Activated CD8-positive, alpha-beta T cell treated with anti-CD3 and anti-CD28 coated beads for 36 hours (primary cell): ENCODE measurements at regions not wholly inside any gene's neighbourhood (a gene's known extent, or its start where the extent isn't known, plus 50 kb on each side); places are given as distances from the start of the nearest gene placed in this dataset.

Experiments
- ATAC-seq: fragments of 200-7000 bp; cut with Tn5 transposase; one replicate; pipeline ENCODE4 v1.10.0; 2021; ENCODE audit warnings: mild to moderate bottlenecking, moderate library complexity
- CTCF ChIA-PET: fragments of 350-600 bp; sonication (Branson Sonifier 250); formaldehyde crosslinking; loops from one replicate; lab custom pipeline; 2021; ENCODE audit warnings: antibody characterized with exemption; lab: Charles Lee
- POLR2A ChIA-PET: fragments of 350-600 bp; sonication (Branson Sonifier 250); formaldehyde crosslinking; loops from one replicate; lab custom pipeline; 2021; ENCODE audit warnings: antibody characterized with exemption; lab: Charles Lee
- DNase-seq: peaks from one replicate; pipeline ENCODE4 v3.0.0-alpha.2; 2020
- H3K27ac Mint-ChIP-seq: one replicate; pipeline ENCODE4 v1.8.0; 2021; ENCODE audit warnings: mild to moderate bottlenecking, mixed read lengths
- H3K27me3 Mint-ChIP-seq: one replicate; pipeline ENCODE4 v1.8.0; 2021; ENCODE audit warnings: mixed read lengths
- H3K36me3 Mint-ChIP-seq: one replicate; pipeline ENCODE4 v1.8.0; 2021; ENCODE audit warnings: low read depth, mixed read lengths
- H3K4me1 Mint-ChIP-seq: one replicate; pipeline ENCODE4 v1.8.0; 2021; ENCODE audit warnings: low read depth, mixed read lengths
- H3K4me3 Mint-ChIP-seq: one replicate; pipeline ENCODE4 v1.8.0; 2021; ENCODE audit warnings: mild to moderate bottlenecking, moderate library complexity, mixed read lengths
- H3K9me3 Mint-ChIP-seq: one replicate; pipeline ENCODE4 v1.8.0; 2021; ENCODE audit warnings: mixed read lengths
- CTCF ChIP-seq: fragments of 200-600 bp; IDR thresholded peaks from one replicate; pipeline ENCODE4 v1.8.0; 2022; ENCODE audit warnings: antibody characterized with exemption, mild to moderate bottlenecking
- intact Hi-C: fragments of 100-400 bp; cut with micrococcal nuclease; formaldehyde crosslinking; loops from one replicate; pipeline ENCODE4 v1.10.0; 2022

- no peak overlapping the region for H3K27ac Mint-ChIP-seq
Observed at GRCh38 chr16:72443809-72444208, 271.9 kb upstream of the PMFBP1 start.

GRCh38 chr16:72442385-72443158 lies 270.6 kb upstream of the PMFBP1 start:
- Mint-ChIP-seq H3K27me3 (no peaks in the 10 kb centered on the region), H3K9me3 (peaks cover 10% of the 10 kb centered on the region), H3K27ac (no peak overlapping the region), H3K4me1 (no peaks in the 10 kb centered on the region), H3K4me3 (no peak overlapping the region), H3K36me3 (no peaks in the 10 kb centered on the region)
- POLR2A ChIA-PET: no interaction called here
- CTCF ChIA-PET: interaction anchor here (0.6 kb wide), 1 partner anchor 258 kb away, joined by 3 read pairs; no protein-coding TSS in a partner anchor
- DNase-seq: no peak
- TF ChIP-seq CTCF: no peak
- intact Hi-C loops: no loop called here
- ATAC-seq: no peak

More at GRCh38 chr16:72443809-72444208, 271.9 kb upstream of the PMFBP1 start:
- ATAC-seq (no peak), DNase-seq (no peak)
- no peaks in the 10 kb centered on the region for H3K4me1 Mint-ChIP-seq
- POLR2A ChIA-PET: no interaction called here
- H3K4me3 Mint-ChIP-seq: no peak overlapping the region
- CTCF ChIA-PET: no interaction called here
- H3K9me3 Mint-ChIP-seq: peaks cover 16% of the 10 kb centered on the region
- intact Hi-C loops: no loop called here
- no peaks in the 10 kb centered on the region for H3K36me3 Mint-ChIP-seq
- H3K27me3 Mint-ChIP-seq: no peaks in the 10 kb centered on the region
- TF ChIP-seq CTCF: no peak

GRCh38 chr16:72437891-72438290 lies 265.9 kb upstream of the PMFBP1 start:
- H3K4me3 Mint-ChIP-seq: no peak overlapping the region
- no peak overlapping the region for H3K27ac Mint-ChIP-seq
- no peaks in the 10 kb centered on the region for H3K27me3 Mint-ChIP-seq
- DNase-seq (no peak), ATAC-seq (no peak)
- CTCF ChIA-PET: no interaction called here
- intact Hi-C loops: no loop called here
- H3K4me1 Mint-ChIP-seq: no peaks in the 10 kb centered on the region
- POLR2A ChIA-PET: interaction anchor here (0.6 kb wide), 2 partner anchors 140 to 304 kb away, joined by 3 read pairs; no protein-coding TSS in a partner anchor
- H3K9me3 Mint-ChIP-seq: peaks cover 20% of the 10 kb centered on the region
- no peak for TF ChIP-seq CTCF
- peaks cover 4% of the 10 kb centered on the region for H3K36me3 Mint-ChIP-seq

GRCh38 chr16:72434159-72434558 lies 262.2 kb upstream of the PMFBP1 start:
- intact Hi-C loops: no loop called here
- ChIA-PET POLR2A (interaction anchor here (0.5 kb wide), 1 partner anchor 228 kb away, joined by 3 read pairs; no protein-coding TSS in a partner anchor), CTCF (no interaction called here)
- Mint-ChIP-seq H3K4me3 (no peak overlapping the region), H3K27ac (no peak overlapping the region), H3K27me3 (no peaks in the 10 kb centered on the region), H3K36me3 (peaks cover 4% of the 10 kb centered on the region), H3K9me3 (peaks cover 20% of the 10 kb centered on the region), H3K4me1 (no peaks in the 10 kb centered on the region)
- DNase-seq: no peak
- no peak for ATAC-seq
- TF ChIP-seq CTCF: no peak

- Mint-ChIP-seq H3K27me3 (no peaks in the 10 kb centered on the region), H3K4me1 (no peaks in the 10 kb centered on the region), H3K4me3 (no peak overlapping the region), H3K9me3 (peaks cover 13% of the 10 kb centered on the region), H3K36me3 (peaks cover 10% of the 10 kb centered on the region), H3K27ac (no peak overlapping the region)
- intact Hi-C loops: no loop called here
- no peak for TF ChIP-seq CTCF
- ChIA-PET POLR2A (no interaction called here), CTCF (no interaction called here)
- ATAC-seq (no peak), DNase-seq (no peak)
Observed at GRCh38 chr16:72430121-72430520, 258.2 kb upstream of the PMFBP1 start.
